Transverse colon (tissue), 4 donors: ENCODE measurements at regions not wholly inside any gene's neighbourhood (a gene's known extent, or its start where the extent isn't known, plus 50 kb on each side); places are given as distances from the start of the nearest gene placed in this dataset.

Source experiments
- DNase-seq: peaks from one replicate; pipeline ENCODE4 v3.0.0-alpha.2; 2019
- H3K27ac ChIP-seq, 4 donors: fragments of 200-600 bp; sonication (generic); 2 replicates each; pipeline ENCODE4 v1.5.1; 2016 to 2018; ENCODE audit warnings: inconsistent platforms in 4 of 4
- H3K27me3 ChIP-seq: fragments of 200-600 bp; sonication (generic); 2 replicates; pipeline ENCODE4 v1.5.1; 2017; ENCODE audit warnings: inconsistent platforms
- H3K36me3 ChIP-seq, 4 donors: fragments of 200-600 bp; sonication (generic); 2 replicates each; pipeline ENCODE4 v1.5.1; 2017 to 2019; ENCODE audit warnings: inconsistent platforms in 4 of 4
- H3K4me1 ChIP-seq, 4 donors: fragments of 200-600 bp; sonication (generic); 2 replicates each; pipeline ENCODE4 v1.5.1; 2017 to 2020; ENCODE audit warnings: inconsistent platforms in 4 of 4
- H3K4me3 ChIP-seq, 4 donors: fragments of 200-600 bp; sonication (generic); 1 replicate in 1 of 4; 2 replicates in 3 of 4; pipeline versions ENCODE4 v1.5.1 to v1.6.1; 2017 to 2019; ENCODE audit warnings: inconsistent platforms in 4 of 4
- H3K9me3 ChIP-seq, 2 donors: fragments of 200-600 bp; sonication (generic); 2 replicates each; pipeline ENCODE4 v1.5.1; 2017 to 2019; ENCODE audit warnings: inconsistent platforms in 2 of 2
- EP300 ChIP-seq: sonication (generic); formaldehyde crosslinking; IDR thresholded peaks from one replicate; pipeline ENCODE4 v1.6.1; 2017; ENCODE audit warnings: antibody characterized with exemption, low read depth
- POLR2A ChIP-seq: fragments of 450-650 bp; IDR thresholded peaks from one replicate; pipeline ENCODE4 v1.6.1; 2016; ENCODE audit warnings: antibody characterized with exemption, mild to moderate bottlenecking, moderate library complexity
- POLR2AphosphoS5 ChIP-seq, 3 donors: sonication (generic); formaldehyde crosslinking; IDR thresholded peaks; one replicate each; pipeline ENCODE4 v1.6.1; 2016; ENCODE audit warnings: antibody characterized with exemption in 3 of 3
- WGBS, 2 donors: methylation state at CpG; one replicate each; pipeline ENCODE4 v1.1.5; 2018; ENCODE audit warnings: low coverage in 1 of 2; 5-methylcytosine and 5-hydroxymethylcytosine counted together
- in situ Hi-C, 4 donors: fragments of 200-750 bp; cut with MboI; loops; one replicate each; pipeline versions ENCODE4 v1.15.0 to v1.15.1; 2017; ENCODE audit warnings: low sequenced_read_pairs in 3 of 4, low pct_ligation_motif_present in 1 of 4, low pct_unique_long_range_greater_than_20kb in 1 of 4
- intact Hi-C: fragments of 100-400 bp; cut with DNase I; formaldehyde crosslinking; loops from one replicate; pipeline ENCODE4 v1.15.1; 2023; ENCODE audit warnings: low total_unique reads
- TF ChIP-seq, protein P1 (sequence below), 5 experiments: fragments of 200-600 bp in 3 of 5; fragments of 450-650 bp in 2 of 5; sonication (generic) in 3 of 5; IDR thresholded peaks; 1 replicate in 2 of 5; 2 replicates in 3 of 5; pipeline ENCODE4 v1.5.1; 2016 to 2017; ENCODE audit warnings: antibody characterized with exemption in 5 of 5, inconsistent platforms in 3 of 5, mild to moderate bottlenecking in 2 of 5, moderate library complexity in 1 of 5

DNA sequence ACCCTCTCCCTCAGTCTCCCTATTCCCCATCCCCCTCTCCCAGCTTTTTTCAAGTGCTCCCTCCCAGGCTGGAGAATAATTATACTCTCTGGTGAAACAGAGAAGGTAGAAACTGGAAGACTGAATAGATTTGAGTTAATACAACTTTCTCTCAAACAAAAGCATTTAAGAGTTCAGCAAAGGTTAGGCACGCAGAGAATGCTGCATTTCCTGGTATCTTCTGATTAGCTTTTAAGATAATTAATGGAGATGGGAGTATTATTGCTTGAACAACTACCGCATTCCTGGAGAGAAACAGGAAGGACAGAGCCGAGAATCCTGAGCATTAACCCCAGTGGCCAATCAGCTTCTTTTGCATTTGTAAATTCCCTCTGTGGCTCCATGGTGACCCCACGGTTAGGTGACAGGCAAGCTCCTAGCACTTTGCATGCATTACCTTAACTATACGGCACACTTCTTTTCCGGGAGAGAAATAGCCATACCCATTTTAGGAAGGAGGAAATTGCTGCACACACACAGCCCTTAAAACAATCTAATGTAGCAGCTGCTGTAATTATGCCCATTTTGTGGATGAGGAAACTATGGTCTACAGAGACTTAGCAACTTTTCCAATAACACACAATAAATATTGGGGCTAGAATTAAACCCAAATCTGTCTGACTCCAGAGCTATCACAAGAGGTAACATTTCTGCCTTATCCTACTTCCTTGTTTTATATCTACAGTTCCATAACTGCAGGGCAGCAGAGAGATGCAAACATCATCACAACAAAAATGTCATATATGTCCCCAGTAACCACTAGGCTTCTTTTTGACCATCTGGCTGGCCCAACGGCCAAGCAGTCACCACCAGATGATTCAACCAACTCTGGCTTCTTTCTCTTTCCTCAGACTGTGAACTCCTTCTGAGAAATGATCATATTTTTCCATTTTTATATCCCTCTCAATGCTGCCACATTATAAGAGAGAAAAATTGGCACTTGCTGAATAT is 169.9 kb downstream of the CD24 start:
- TF ChIP-seq EP300, result no peak
- TF ChIP-seq, protein P1, sequence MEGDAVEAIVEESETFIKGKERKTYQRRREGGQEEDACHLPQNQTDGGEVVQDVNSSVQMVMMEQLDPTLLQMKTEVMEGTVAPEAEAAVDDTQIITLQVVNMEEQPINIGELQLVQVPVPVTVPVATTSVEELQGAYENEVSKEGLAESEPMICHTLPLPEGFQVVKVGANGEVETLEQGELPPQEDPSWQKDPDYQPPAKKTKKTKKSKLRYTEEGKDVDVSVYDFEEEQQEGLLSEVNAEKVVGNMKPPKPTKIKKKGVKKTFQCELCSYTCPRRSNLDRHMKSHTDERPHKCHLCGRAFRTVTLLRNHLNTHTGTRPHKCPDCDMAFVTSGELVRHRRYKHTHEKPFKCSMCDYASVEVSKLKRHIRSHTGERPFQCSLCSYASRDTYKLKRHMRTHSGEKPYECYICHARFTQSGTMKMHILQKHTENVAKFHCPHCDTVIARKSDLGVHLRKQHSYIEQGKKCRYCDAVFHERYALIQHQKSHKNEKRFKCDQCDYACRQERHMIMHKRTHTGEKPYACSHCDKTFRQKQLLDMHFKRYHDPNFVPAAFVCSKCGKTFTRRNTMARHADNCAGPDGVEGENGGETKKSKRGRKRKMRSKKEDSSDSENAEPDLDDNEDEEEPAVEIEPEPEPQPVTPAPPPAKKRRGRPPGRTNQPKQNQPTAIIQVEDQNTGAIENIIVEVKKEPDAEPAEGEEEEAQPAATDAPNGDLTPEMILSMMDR (IDR thresholded peaks at IDR 0.05), result no peak
- TF ChIP-seq POLR2AphosphoS5 (IDR thresholded peaks at IDR 0.05), result no peak
- no peak for TF ChIP-seq POLR2A
- 52 to 68% methylated on average over 4 to 7 of the region's 7 CpGs for WGBS, 2 donors
- Histone ChIP-seq H3K4me1 (peaks cover 0 to 3% (median 1%) of the 10 kb centered on the region in 4 donors), H3K27me3 (no peaks in the 10 kb centered on the region), H3K27ac (no peak overlapping the region), H3K36me3 (no peaks in the 10 kb centered on the region), H3K9me3 (peaks cover 27 to 31% of the 10 kb centered on the region in 2 donors), H3K4me3 (no peak overlapping the region)
- DNase-seq, result no peak
- in situ Hi-C loops (no loop called here), intact Hi-C loops (no loop called here)

DNA sequence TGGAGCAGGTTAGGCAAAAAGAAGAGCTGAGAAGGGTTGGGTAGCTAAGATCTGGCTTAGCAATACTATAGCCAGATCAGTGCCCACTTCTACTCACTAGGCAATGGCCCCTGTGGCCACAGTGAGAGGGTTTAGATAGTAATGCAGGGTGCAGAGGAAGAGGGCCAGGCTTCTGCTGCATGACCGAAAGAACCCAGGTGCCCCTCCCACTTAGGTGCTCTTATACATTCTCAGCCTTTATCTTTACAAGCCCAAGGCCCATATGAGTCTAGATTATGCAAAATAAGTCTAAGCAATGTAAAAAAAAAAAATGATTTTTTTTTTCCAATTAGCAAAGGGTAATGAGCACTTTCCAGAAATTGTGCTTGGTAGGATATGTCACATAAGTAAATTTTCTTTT is 171.3 kb downstream of the CD24 start:
- intact Hi-C loops (no loop called here), in situ Hi-C loops (no loop called here)
- Histone ChIP-seq H3K4me1 (peaks cover 0 to 12% (median 9%) of the 10 kb centered on the region in 4 donors), H3K27ac (no peak overlapping the region), H3K36me3 (no peaks in the 10 kb centered on the region), H3K9me3 (peaks cover 13 to 17% of the 10 kb centered on the region in 2 donors), H3K4me3 (no peak overlapping the region), H3K27me3 (no peaks in the 10 kb centered on the region)
- no peak for DNase-seq
- WGBS, 2 donors, result 20 to 53% methylated on average over 1 of the region's 1 CpG
- TF ChIP-seq POLR2AphosphoS5 (IDR thresholded peaks at IDR 0.05), result no peak
- no peak for TF ChIP-seq POLR2A
- TF ChIP-seq, protein P1 (IDR thresholded peaks at IDR 0.05), result no peak
- no peak for TF ChIP-seq EP300

DNA sequence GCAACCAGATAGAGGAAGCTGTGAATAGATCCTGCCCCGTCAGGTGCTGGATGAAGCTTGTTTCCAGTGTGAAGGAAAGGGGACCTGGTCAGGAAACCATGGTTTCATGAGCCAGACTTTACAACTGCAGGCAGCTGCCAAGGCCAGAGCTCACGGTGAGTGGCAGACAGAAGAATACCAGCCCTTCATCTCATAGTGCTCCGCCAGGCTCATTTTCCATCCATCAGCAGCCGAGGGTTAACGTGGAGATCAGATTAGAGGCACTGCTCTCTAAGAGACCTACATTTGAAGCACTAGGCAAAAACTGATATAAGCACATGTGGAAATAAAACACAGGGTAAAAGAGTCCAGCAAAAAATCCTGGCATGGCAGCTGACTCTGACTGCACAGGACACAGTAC is 172.4 kb downstream of the CD24 start:
- no peak overlapping the region for H3K27ac ChIP-seq
- no peak for TF ChIP-seq POLR2A
- TF ChIP-seq, protein P1 (IDR thresholded peaks at IDR 0.05), result no peak
- TF ChIP-seq POLR2AphosphoS5 (IDR thresholded peaks at IDR 0.05), result no peak
- no peak for TF ChIP-seq EP300
- 83% methylated on average over 1 to 5 of the region's 5 CpGs for WGBS, 2 donors
- H3K4me1 ChIP-seq, result peaks cover 0 to 12% (median 9%) of the 10 kb centered on the region in 4 donors
- no peaks in the 10 kb centered on the region for H3K27me3 ChIP-seq
- no peak for DNase-seq
- no peak overlapping the region for H3K4me3 ChIP-seq
- H3K36me3 ChIP-seq, result no peaks in the 10 kb centered on the region
- H3K9me3 ChIP-seq, result peaks cover 3 to 6% of the 10 kb centered on the region in 2 donors
- intact Hi-C loops, result no loop called here
- in situ Hi-C loops, result no loop called here

DNA sequence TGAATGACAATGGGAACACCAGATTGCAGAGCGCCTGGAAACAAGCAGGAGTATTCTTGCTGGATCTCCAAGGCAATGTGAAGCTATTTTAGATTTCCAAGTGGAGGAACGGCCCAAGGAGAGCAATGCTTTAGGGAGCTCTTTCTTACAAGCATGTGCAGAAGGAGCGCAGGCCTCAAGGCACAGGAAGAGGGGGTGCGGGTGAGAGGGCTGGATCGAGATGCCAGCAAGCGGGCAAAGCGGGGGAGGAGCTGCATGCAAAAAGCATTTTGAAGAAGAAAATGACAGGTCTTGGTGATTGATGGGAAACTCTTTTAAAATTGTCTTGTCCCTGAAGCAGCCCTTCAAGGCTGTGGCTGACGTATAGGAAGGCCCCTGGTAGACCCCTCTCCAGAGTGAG is 171.9 kb downstream of the QRSL1 start:
- in situ Hi-C loops (no loop called here), intact Hi-C loops (no loop called here)
- no peak overlapping the region for H3K4me3 ChIP-seq
- 94 to 100% methylated on average over 1 to 8 of the region's 8 CpGs for WGBS, 2 donors
- peaks cover 0 to 12% (median 9%) of the 10 kb centered on the region in 4 donors for H3K4me1 ChIP-seq
- TF ChIP-seq, protein P1 (IDR thresholded peaks at IDR 0.05), result no peak
- TF ChIP-seq POLR2AphosphoS5 (IDR thresholded peaks at IDR 0.05) (no peak), POLR2A (no peak), EP300 (no peak)
- no peaks in the 10 kb centered on the region for H3K9me3 ChIP-seq
- H3K27ac ChIP-seq, result no peak overlapping the region
- no peak for DNase-seq
- H3K27me3 ChIP-seq, result no peaks in the 10 kb centered on the region
- no peaks in the 10 kb centered on the region for H3K36me3 ChIP-seq
